IMR-90 (cell line): ENCODE measurements at regions not wholly inside any gene's neighbourhood (a gene's known extent, or its start where the extent isn't known, plus 50 kb on each side); places are given as distances from the start of the nearest gene placed in this dataset.

Experiments used
- ATAC-seq: fragments of 200-7000 bp; cut with Tn5 transposase; 2 replicates; pipeline ENCODE4 v1.9.1; 2020; ENCODE audit warnings: low read depth, mild to moderate bottlenecking, moderate library complexity
- BruUV-seq: library from RNA; stranded (reverse); fragments of 400-500 nt; replicated peaks from 2 replicates; lab custom pipeline; 2021; lab: Mats Ljungman, UMichigan
- CTCF ChIA-PET: fragments of 300-600 bp; formaldehyde crosslinking; extraction: SDS; loops from one replicate; lab custom pipeline; 2021; ENCODE audit warnings: antibody characterized with exemption; lab: Yijun Ruan, JAX
- POLR2A ChIA-PET: fragments of 300-600 bp; sonication (Branson Sonifier 250); formaldehyde crosslinking; loops from one replicate; lab custom pipeline; 2022; ENCODE audit warnings: antibody characterized with exemption; ENCODE audit not compliant: unreplicated experiment; lab: Charles Lee
- DNase-seq: peaks from one replicate; pipeline ENCODE4 v3.0.0; 2013
- H2AFZ ChIP-seq: replicated peaks from 2 replicates; pipeline ENCODE3; 2013; ENCODE audit warnings: low read length, mild to moderate bottlenecking; ENCODE audit not compliant: poor library complexity
- H2AK5ac ChIP-seq: 2 replicates; pipeline ENCODE4 v1.6.1; 2013; ENCODE audit warnings: low read depth, low read length, inconsistent platforms
- H2AK9ac ChIP-seq: replicated peaks from 2 replicates; pipeline ENCODE3; 2013; ENCODE audit warnings: mild to moderate bottlenecking, low read depth, low read length, moderate library complexity; ENCODE audit not compliant: poor library complexity
- H2BK120ac ChIP-seq: 2 replicates; pipeline ENCODE4 v1.6.1; 2013; ENCODE audit warnings: low read depth, low read length, inconsistent platforms
- H2BK15ac ChIP-seq: 3 replicates; pipeline ENCODE4 v1.6.1; 2013; ENCODE audit warnings: low read depth, low read length, inconsistent platforms
- H2BK20ac ChIP-seq: 2 replicates; pipeline ENCODE4 v1.6.1; 2013; ENCODE audit warnings: low read depth, mild to moderate bottlenecking, inconsistent platforms, low read length, moderate library complexity
- H2BK5ac ChIP-seq: 2 replicates; pipeline ENCODE4 v1.6.1; 2013; ENCODE audit warnings: mild to moderate bottlenecking, low read depth, low read length, inconsistent platforms; ENCODE audit not compliant: poor library complexity, severe bottlenecking
- H3K14ac ChIP-seq: replicated peaks from 2 replicates; pipeline ENCODE4 v1.6.1; 2013; ENCODE audit warnings: low read depth, low read length, inconsistent platforms
- H3K18ac ChIP-seq: 2 replicates; pipeline ENCODE4 v1.6.1; 2013; ENCODE audit warnings: low read depth, low read length, control low read depth
- H3K23ac ChIP-seq: 2 replicates; pipeline ENCODE4 v1.6.1; 2013; ENCODE audit warnings: low read depth, low read length, inconsistent platforms
- H3K27ac ChIP-seq: 2 replicates; pipeline ENCODE4 v1.5.1; 2013; ENCODE audit warnings: mild to moderate bottlenecking, control low read depth, low read length; ENCODE audit not compliant: insufficient read depth
- H3K27me3 ChIP-seq: 2 replicates; pipeline ENCODE4 v1.6.1; 2013; ENCODE audit warnings: low read length; ENCODE audit not compliant: control insufficient read depth, insufficient read depth
- H3K36me3 ChIP-seq: 2 replicates; pipeline ENCODE4 v1.6.1; 2013; ENCODE audit warnings: low read length, mixed read lengths; ENCODE audit not compliant: control insufficient read depth, insufficient read depth
- H3K4ac ChIP-seq: 2 replicates; pipeline ENCODE4 v1.6.1; 2013; ENCODE audit warnings: low read depth, low read length, inconsistent platforms
- H3K4me1 ChIP-seq: 2 replicates; pipeline ENCODE4 v1.6.1; 2013; ENCODE audit warnings: low read length, mixed read lengths; ENCODE audit not compliant: control insufficient read depth, insufficient read depth
- H3K4me2 ChIP-seq: 2 replicates; pipeline ENCODE4 v1.6.1; 2013; ENCODE audit warnings: low read depth, mild to moderate bottlenecking, control low read depth, low read length, moderate library complexity
- H3K4me3 ChIP-seq: 2 replicates; pipeline ENCODE4 v1.5.1; 2013; ENCODE audit warnings: low read depth, mild to moderate bottlenecking, control low read depth, low read length, moderate library complexity; ENCODE audit not compliant: insufficient read depth
- H3K56ac ChIP-seq: 2 replicates; pipeline ENCODE4 v1.6.1; 2013; ENCODE audit warnings: low read length, inconsistent platforms; ENCODE audit not compliant: insufficient read depth; ENCODE audit errors: extremely low read depth
- H3K79me1 ChIP-seq, 2 experiments: 2 replicates each; pipeline ENCODE4 v1.6.1; 2013; ENCODE audit warnings: low read length in 2 of 2, inconsistent platforms in 1 of 2, low read depth in 1 of 2
- H3K9ac ChIP-seq: 2 replicates; pipeline ENCODE4 v1.6.1; 2013; ENCODE audit warnings: low read depth, low read length, control low read depth
- H3K9me1 ChIP-seq: 2 replicates; pipeline ENCODE4 v1.6.1; 2013; ENCODE audit warnings: low read length, inconsistent platforms; ENCODE audit not compliant: insufficient read depth
- H3K9me3 ChIP-seq: 2 replicates; pipeline ENCODE4 v1.6.1; 2013; ENCODE audit warnings: low read length; ENCODE audit not compliant: control insufficient read depth, insufficient read depth
- H4K20me1 ChIP-seq: 2 replicates; pipeline ENCODE4 v1.6.1; 2013; ENCODE audit warnings: low read length, inconsistent platforms; ENCODE audit not compliant: insufficient read depth
- H4K5ac ChIP-seq: 2 replicates; pipeline ENCODE4 v1.6.1; 2013; ENCODE audit warnings: mild to moderate bottlenecking, low read depth, low read length, control low read depth
- H4K8ac ChIP-seq, 2 experiments: 2 replicates each; pipeline ENCODE4 v1.6.1; 2013; ENCODE audit warnings: low read depth in 2 of 2, low read length in 2 of 2, control low read depth in 1 of 2, inconsistent platforms in 1 of 2
- H4K91ac ChIP-seq: 2 replicates; pipeline ENCODE4 v1.6.1; 2013; ENCODE audit warnings: low read depth, low read length, inconsistent platforms; ENCODE audit not compliant: insufficient read depth
- BHLHE40 ChIP-seq: fragments of 150-350 bp; IDR thresholded peaks from 2 replicates; pipeline ENCODE4 v1.6.1; 2016; ENCODE audit warnings: mild to moderate bottlenecking, low read depth, low read length
- CEBPB ChIP-seq: IDR thresholded peaks from 2 replicates; pipeline ENCODE4 v1.6.1; 2012; ENCODE audit warnings: low read depth, low read length, improper control_type of control experiment
- CHD1 ChIP-seq: IDR thresholded peaks from 2 replicates; pipeline ENCODE4 v1.6.1; 2012; ENCODE audit warnings: low read depth, low read length, improper control_type of control experiment
- FOS ChIP-seq: fragments of 150-350 bp; IDR thresholded peaks from 2 replicates; pipeline ENCODE4 v1.6.1; 2016; ENCODE audit warnings: low read depth, low read length
- MAFK ChIP-seq: IDR thresholded peaks from 2 replicates; pipeline ENCODE4 v1.6.1; 2012; ENCODE audit warnings: low read depth, low read length, improper control_type of control experiment
- MAZ ChIP-seq: IDR thresholded peaks from 2 replicates; pipeline ENCODE4 v1.6.1; 2012; ENCODE audit warnings: low read depth, mild to moderate bottlenecking, low read length, improper control_type of control experiment, moderate library complexity, borderline replicate concordance
- MXI1 ChIP-seq: IDR thresholded peaks from 2 replicates; pipeline ENCODE4 v1.6.1; 2012; ENCODE audit warnings: low read depth, mild to moderate bottlenecking, low read length, moderate library complexity, borderline replicate concordance
- NFE2L2 ChIP-seq: fragments of 150-350 bp; IDR thresholded peaks from 2 replicates; pipeline ENCODE4 v1.6.1; 2016; ENCODE audit warnings: low read depth, mild to moderate bottlenecking, low read length
- POLR2A ChIP-seq: IDR thresholded peaks from 2 replicates; pipeline ENCODE4 v1.6.1; 2012; ENCODE audit warnings: mild to moderate bottlenecking, low read depth, low read length
- RAD21 ChIP-seq: IDR thresholded peaks from 2 replicates; pipeline ENCODE4 v1.6.1; 2012; ENCODE audit warnings: low read length, improper control_type of control experiment
- RCOR1 ChIP-seq: IDR thresholded peaks from 2 replicates; pipeline ENCODE4 v1.6.1; 2012; ENCODE audit warnings: mild to moderate bottlenecking, low read length, improper control_type of control experiment; ENCODE audit not compliant: insufficient replicate concordance
- RFX5 ChIP-seq: IDR thresholded peaks from 2 replicates; pipeline ENCODE4 v1.8.0; 2012; ENCODE audit warnings: low read depth, mild to moderate bottlenecking, low read length, moderate library complexity
- SMC3 ChIP-seq: fragments of 150-350 bp; IDR thresholded peaks from 2 replicates; pipeline ENCODE4 v1.6.1; 2016; ENCODE audit warnings: low read depth, mild to moderate bottlenecking, antibody characterized with exemption, low read length, moderate library complexity
- USF2 ChIP-seq: fragments of 150-350 bp; IDR thresholded peaks from 2 replicates; pipeline ENCODE4 v1.6.1; 2017; ENCODE audit warnings: mild to moderate bottlenecking, antibody characterized with exemption, low read length, low read depth
- WGBS, 2 experiments: methylation state at CpG; one replicate each; pipeline versions ENCODE4 v1.1.5 to v1.1.7; 2013; ENCODE audit warnings: missing lambda C conversion rate in 2 of 2; ENCODE audit not compliant: insufficient read length in 1 of 2; ENCODE audit errors: extremely low coverage in 2 of 2; 5-methylcytosine and 5-hydroxymethylcytosine counted together
- dilution Hi-C: fragments of 300-500 bp; cut with HindIII; formaldehyde crosslinking; loops from one replicate; pipeline ENCODE4 v1.14.3; 2018; ENCODE audit warnings: low sequenced_read_pairs; ENCODE audit not compliant: unreplicated experiment
- in situ Hi-C: fragments of 300-500 bp; cut with MboI; formaldehyde crosslinking; loops from 3 replicates; pipeline ENCODE4 v1.14.3; 2019; ENCODE audit warnings: low sequenced_read_pairs, inconsistent platforms, mixed read lengths
- intact Hi-C: fragments of 100-400 bp; cut with micrococcal nuclease; formaldehyde crosslinking; loops from 2 replicates; pipeline ENCODE4 v1.10.0; 2022
- TF ChIP-seq, protein P1 (sequence below): conservative IDR thresholded peaks from 2 replicates; pipeline ENCODE4 v1.5.1; 2012; ENCODE audit warnings: mild to moderate bottlenecking, low read depth, low read length, improper control_type of control experiment
- TF ChIP-seq, protein P2 (sequence below): fragments of 150-350 bp; IDR thresholded peaks from 2 replicates; pipeline ENCODE4 v1.6.1; 2016; ENCODE audit warnings: low read depth, mild to moderate bottlenecking, low read length, moderate library complexity, borderline replicate concordance

- no CpG with 5 or more reads among the region's 2 CpGs for WGBS, 2 experiments
- Histone ChIP-seq H3K9me1 (no peaks in the 10 kb centered on the region), H2BK15ac (no peak overlapping the region), H3K4me2 (no peak overlapping the region), H2AFZ (no peak overlapping the region), H3K4me3 (no peak overlapping the region), H3K9me3 (no peaks in the 10 kb centered on the region), H2BK5ac (no peak overlapping the region), H3K14ac (no peak overlapping the region), H3K27me3 (no peaks in the 10 kb centered on the region), H4K20me1 (no peaks in the 10 kb centered on the region), H4K8ac (no peak overlapping the region), H4K5ac (no peak overlapping the region), H3K23ac (no peak overlapping the region), H2BK120ac (no peak overlapping the region), H3K4ac (no peak overlapping the region), H3K56ac (no peak overlapping the region), H3K27ac (no peak overlapping the region), H3K79me1 (no peaks in the 10 kb centered on the region), H2AK9ac (no peak overlapping the region), H3K36me3 (no peaks in the 10 kb centered on the region), H3K4me1 (no peaks in the 10 kb centered on the region), H2AK5ac (no peak overlapping the region), H3K18ac (no peak overlapping the region), H4K91ac (no peak overlapping the region), H3K9ac (no peak overlapping the region), H2BK20ac (no peak overlapping the region)
- DNase-seq (no peak), ATAC-seq (no peak)
- TF ChIP-seq BHLHE40 (no peak), MXI1 (no peak), NFE2L2 (no peak), RCOR1 (no peak), RAD21 (no peak), RFX5 (no peak), CEBPB (no peak), POLR2A (no peak), FOS (no peak), CHD1 (no peak), MAFK (no peak), MAZ (no peak), SMC3 (no peak), USF2 (no peak)
- TF ChIP-seq, protein P1, sequence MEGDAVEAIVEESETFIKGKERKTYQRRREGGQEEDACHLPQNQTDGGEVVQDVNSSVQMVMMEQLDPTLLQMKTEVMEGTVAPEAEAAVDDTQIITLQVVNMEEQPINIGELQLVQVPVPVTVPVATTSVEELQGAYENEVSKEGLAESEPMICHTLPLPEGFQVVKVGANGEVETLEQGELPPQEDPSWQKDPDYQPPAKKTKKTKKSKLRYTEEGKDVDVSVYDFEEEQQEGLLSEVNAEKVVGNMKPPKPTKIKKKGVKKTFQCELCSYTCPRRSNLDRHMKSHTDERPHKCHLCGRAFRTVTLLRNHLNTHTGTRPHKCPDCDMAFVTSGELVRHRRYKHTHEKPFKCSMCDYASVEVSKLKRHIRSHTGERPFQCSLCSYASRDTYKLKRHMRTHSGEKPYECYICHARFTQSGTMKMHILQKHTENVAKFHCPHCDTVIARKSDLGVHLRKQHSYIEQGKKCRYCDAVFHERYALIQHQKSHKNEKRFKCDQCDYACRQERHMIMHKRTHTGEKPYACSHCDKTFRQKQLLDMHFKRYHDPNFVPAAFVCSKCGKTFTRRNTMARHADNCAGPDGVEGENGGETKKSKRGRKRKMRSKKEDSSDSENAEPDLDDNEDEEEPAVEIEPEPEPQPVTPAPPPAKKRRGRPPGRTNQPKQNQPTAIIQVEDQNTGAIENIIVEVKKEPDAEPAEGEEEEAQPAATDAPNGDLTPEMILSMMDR: no peak
- TF ChIP-seq, protein P2, sequence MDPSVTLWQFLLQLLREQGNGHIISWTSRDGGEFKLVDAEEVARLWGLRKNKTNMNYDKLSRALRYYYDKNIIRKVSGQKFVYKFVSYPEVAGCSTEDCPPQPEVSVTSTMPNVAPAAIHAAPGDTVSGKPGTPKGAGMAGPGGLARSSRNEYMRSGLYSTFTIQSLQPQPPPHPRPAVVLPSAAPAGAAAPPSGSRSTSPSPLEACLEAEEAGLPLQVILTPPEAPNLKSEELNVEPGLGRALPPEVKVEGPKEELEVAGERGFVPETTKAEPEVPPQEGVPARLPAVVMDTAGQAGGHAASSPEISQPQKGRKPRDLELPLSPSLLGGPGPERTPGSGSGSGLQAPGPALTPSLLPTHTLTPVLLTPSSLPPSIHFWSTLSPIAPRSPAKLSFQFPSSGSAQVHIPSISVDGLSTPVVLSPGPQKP: no peak
- CTCF ChIA-PET: no interaction called here
- in situ Hi-C loops: no loop called here
- no TSS peak for BruUV-seq
- POLR2A ChIA-PET: no interaction called here
- dilution Hi-C loops: no loop called here
- intact Hi-C loops: no loop called here
These were observed 984.2 kb upstream of the ADGRL3 start for GRCh38 chr4:60215906-60216305.
